Neural cell (in vitro differentiated cells): ENCODE measurements at regions not wholly inside any gene's neighbourhood (a gene's known extent, or its start where the extent isn't known, plus 50 kb on each side); places are given as distances from the start of the nearest gene placed in this dataset.

Experiments used
- H2AFZ ChIP-seq: fragments of 200-600, 300-800 bp; sonication (generic), shearing (Covaris generic); 2 replicates; pipeline ENCODE4 v1.6.0; 2014; ENCODE audit warnings: low read depth, mild to moderate bottlenecking, antibody characterized with exemption, low read length, moderate library complexity
- H3F3A ChIP-seq: fragments of 200-600 bp; shearing (Covaris generic); 2 replicates; pipeline ENCODE4 v1.6.1; 2016; ENCODE audit warnings: mild to moderate bottlenecking, moderate library complexity, mixed read lengths, antibody characterized with exemption, low read length; ENCODE audit not compliant: insufficient read depth, poor library complexity, severe bottlenecking
- H3K27ac ChIP-seq: fragments of 200-600, 300-800 bp; sonication (generic), shearing (Covaris generic); 2 replicates; pipeline ENCODE4 v1.5.1; 2014; ENCODE audit warnings: mild to moderate bottlenecking, low read length, moderate library complexity
- H3K27me3 ChIP-seq: fragments of 300-800, 200-600 bp; sonication (generic), shearing (Covaris generic); 2 replicates; pipeline ENCODE4 v1.6.0; 2014; ENCODE audit warnings: mild to moderate bottlenecking, low read depth, low read length, moderate library complexity; ENCODE audit not compliant: insufficient read depth
- H3K36me3 ChIP-seq: fragments of 300-800, 200-600 bp; sonication (generic), shearing (Covaris generic); 2 replicates; pipeline ENCODE4 v1.5.1; 2014; ENCODE audit warnings: mild to moderate bottlenecking, antibody characterized with exemption, low read length, moderate library complexity; ENCODE audit not compliant: insufficient read depth
- H3K4me2 ChIP-seq: fragments of 300-800, 200-600 bp; sonication (generic), shearing (Covaris generic); 2 replicates; pipeline ENCODE4 v1.6.0; 2014; ENCODE audit warnings: mild to moderate bottlenecking, low read length
- H3K4me3 ChIP-seq: fragments of 300-800, 200-600 bp; sonication (generic), shearing (Covaris generic); 2 replicates; pipeline ENCODE4 v1.5.1; 2014; ENCODE audit warnings: mild to moderate bottlenecking, low read length, moderate library complexity
- H3K79me2 ChIP-seq: fragments of 200-600 bp; shearing (Covaris generic); replicated peaks from 2 replicates; pipeline ENCODE4 v1.6.0; 2014; ENCODE audit warnings: mild to moderate bottlenecking, low read length, moderate library complexity; ENCODE audit not compliant: insufficient read depth
- H3K9ac ChIP-seq: fragments of 300-800, 200-600 bp; sonication (generic), shearing (Covaris generic); 2 replicates; pipeline ENCODE4 v1.6.1; 2016; ENCODE audit warnings: mild to moderate bottlenecking, low read length, mixed read lengths
- H3K9me2 ChIP-seq: fragments of 200-600 bp; shearing (Covaris generic); 2 replicates; pipeline ENCODE4 v1.6.1; 2016; ENCODE audit warnings: mild to moderate bottlenecking, low read length, mixed read lengths; ENCODE audit not compliant: insufficient read depth
- H3K9me3 ChIP-seq: fragments of 200-600, 300-800 bp; sonication (generic), shearing (Covaris generic); 2 replicates; pipeline ENCODE4 v1.6.1; 2016; ENCODE audit warnings: mild to moderate bottlenecking, mixed run types, low read length, moderate library complexity, mixed read lengths
- H4K20me1 ChIP-seq: fragments of 200-600 bp; shearing (Covaris generic); 2 replicates; pipeline ENCODE4 v1.6.1; 2016; ENCODE audit warnings: mild to moderate bottlenecking, mixed run types; ENCODE audit not compliant: insufficient read depth
- CTCF ChIP-seq: fragments of 450-650 bp; IDR thresholded peaks from 2 replicates; pipeline ENCODE4 v1.5.1; 2014; ENCODE audit warnings: antibody characterized with exemption, mild to moderate bottlenecking, moderate library complexity; ENCODE audit not compliant: poor library complexity, severe bottlenecking
- EP300 ChIP-seq: fragments of 450-650 bp; conservative IDR thresholded peaks from 2 replicates; pipeline ENCODE4 v1.6.1; 2014; ENCODE audit warnings: antibody characterized with exemption, mild to moderate bottlenecking, moderate library complexity; ENCODE audit not compliant: poor library complexity, severe bottlenecking
- EZH2 ChIP-seq: fragments of 200-600, 300-800 bp; shearing (Covaris generic), sonication (generic); IDR thresholded peaks from 2 replicates; pipeline ENCODE4 v1.6.1; 2014; ENCODE audit warnings: antibody characterized with exemption, low read length, borderline replicate concordance, mild to moderate bottlenecking; ENCODE audit not compliant: insufficient read depth, poor library complexity, severe bottlenecking
- MXI1 ChIP-seq: fragments of 450-650 bp; conservative IDR thresholded peaks from 2 replicates; pipeline ENCODE4 v1.6.1; 2014; ENCODE audit warnings: antibody characterized with exemption, mild to moderate bottlenecking; ENCODE audit not compliant: poor library complexity, severe bottlenecking
- POLR2AphosphoS5 ChIP-seq: IDR thresholded peaks from 2 replicates; pipeline ENCODE4 v1.6.1; 2012
- RAD21 ChIP-seq: fragments of 450-650 bp; conservative IDR thresholded peaks from 2 replicates; pipeline ENCODE4 v1.6.1; 2014; ENCODE audit warnings: antibody characterized with exemption, mild to moderate bottlenecking, moderate library complexity
- REST ChIP-seq: IDR thresholded peaks from 2 replicates; pipeline ENCODE4 v1.6.1; 2012; ENCODE audit warnings: borderline replicate concordance
- SMC3 ChIP-seq: fragments of 450-650 bp; conservative IDR thresholded peaks from 2 replicates; pipeline ENCODE4 v1.6.1; 2014; ENCODE audit warnings: antibody characterized with exemption, mild to moderate bottlenecking, moderate library complexity; ENCODE audit not compliant: poor library complexity
- TAF1 ChIP-seq: IDR thresholded peaks from 2 replicates; pipeline ENCODE4 v1.6.1; 2012; ENCODE audit warnings: low read depth

- no peak overlapping the region for H3K4me2 ChIP-seq
- H3K9me2 ChIP-seq: no peaks in the 10 kb centered on the region
- H3K27me3 ChIP-seq: no peaks in the 10 kb centered on the region
- H3K79me2 ChIP-seq: no peaks in the 10 kb centered on the region
- H3F3A ChIP-seq: no peaks in the 10 kb centered on the region
- no peaks in the 10 kb centered on the region for H3K36me3 ChIP-seq
- H3K27ac ChIP-seq: no peak overlapping the region
- H3K9me3 ChIP-seq: no peaks in the 10 kb centered on the region
- H4K20me1 ChIP-seq: no peaks in the 10 kb centered on the region
- TF ChIP-seq REST: no peak
- TF ChIP-seq EZH2: no peak
- TF ChIP-seq MXI1: no peak
- no peak overlapping the region for H3K4me3 ChIP-seq
- no peak overlapping the region for H2AFZ ChIP-seq
- H3K9ac ChIP-seq: no peak overlapping the region
Observed at GRCh38 chr2:217004656-217005055, 144.8 kb upstream of the TNP1 start.

GRCh38 chr2:217001740-217002139, 141.9 kb upstream of the TNP1 start:
- Histone ChIP-seq H3K4me2 (no peak overlapping the region), H3K79me2 (no peaks in the 10 kb centered on the region), H3K9ac (no peak overlapping the region), H3K9me3 (no peaks in the 10 kb centered on the region), H3K27me3 (no peaks in the 10 kb centered on the region), H3K27ac (no peak overlapping the region), H3K9me2 (no peaks in the 10 kb centered on the region), H2AFZ (no peak overlapping the region), H3K4me3 (no peak overlapping the region), H4K20me1 (no peaks in the 10 kb centered on the region), H3F3A (no peaks in the 10 kb centered on the region), H3K36me3 (no peaks in the 10 kb centered on the region)
- TF ChIP-seq MXI1 (no peak), EZH2 (no peak), REST (no peak), RAD21 (no peak), TAF1 (no peak), SMC3 (no peak), POLR2AphosphoS5 (no peak), CTCF (no peak), EP300 (no peak)
